Activated B cell treated with CpG ODN at 0.5 μM for 24 hours (primary cell): ENCODE measurements at regions not wholly inside any gene's neighbourhood (a gene's known extent, or its start where the extent isn't known, plus 50 kb on each side); places are given as distances from the start of the nearest gene placed in this dataset.

Source experiments
- ATAC-seq: fragments of 200-7000 bp; cut with Tn5 transposase; one replicate; pipeline ENCODE4 v1.10.0; 2021; ENCODE audit warnings: low read depth, mild to moderate bottlenecking, moderate library complexity
- CTCF ChIA-PET: fragments of 350-600 bp; sonication (Branson Sonifier 250); formaldehyde crosslinking; loops from one replicate; lab custom pipeline; 2021; ENCODE audit warnings: antibody characterized with exemption; lab: Charles Lee
- POLR2A ChIA-PET: fragments of 350-600 bp; sonication (Branson Sonifier 250); formaldehyde crosslinking; loops from one replicate; lab custom pipeline; 2021; ENCODE audit warnings: antibody characterized with exemption; lab: Charles Lee
- DNase-seq: peaks from one replicate; pipeline ENCODE4 v3.0.0; 2022
- H3K27ac Mint-ChIP-seq: one replicate; pipeline ENCODE4 v1.8.0; 2020; ENCODE audit warnings: mixed read lengths
- H3K27me3 Mint-ChIP-seq: one replicate; pipeline ENCODE4 v1.8.0; 2021; ENCODE audit warnings: mixed read lengths
- H3K36me3 Mint-ChIP-seq: one replicate; pipeline ENCODE4 v1.8.0; 2021; ENCODE audit warnings: low read depth, mixed read lengths
- H3K4me1 Mint-ChIP-seq: one replicate; pipeline ENCODE4 v1.8.0; 2021; ENCODE audit warnings: mixed read lengths
- H3K4me3 Mint-ChIP-seq: one replicate; pipeline ENCODE4 v1.8.0; 2020; ENCODE audit warnings: mild to moderate bottlenecking, mixed read lengths
- H3K9me3 Mint-ChIP-seq: one replicate; pipeline ENCODE4 v1.8.0; 2020; ENCODE audit warnings: mixed read lengths
- intact Hi-C: fragments of 100-400 bp; cut with micrococcal nuclease; formaldehyde crosslinking; loops from one replicate; pipeline ENCODE4 v1.15.1; 2024
- TF ChIP-seq, protein P1 (sequence below): fragments of 200-600 bp; IDR thresholded peaks from one replicate; pipeline ENCODE4 v1.8.0; 2022; ENCODE audit warnings: antibody characterized with exemption, mild to moderate bottlenecking

DNA sequence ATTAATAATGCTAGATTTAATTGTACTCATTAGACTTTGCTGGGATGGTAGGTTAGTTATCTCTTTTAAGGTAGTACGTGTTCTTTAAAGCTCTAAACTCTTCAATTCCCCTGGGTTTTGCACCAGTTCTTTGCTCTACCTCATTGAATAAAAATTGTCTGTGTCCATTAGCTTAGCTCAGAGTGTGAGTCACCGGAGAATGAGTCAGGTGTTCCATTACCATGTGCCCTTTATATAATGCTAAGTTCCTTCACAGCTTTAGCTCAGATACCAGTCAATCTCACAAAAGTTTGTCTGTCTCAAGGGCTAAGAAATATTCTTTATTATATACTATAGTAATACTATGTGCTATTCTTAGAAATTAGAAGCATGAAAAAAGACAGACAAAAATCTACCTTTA lies 339.4 kb downstream of the PRELID2 start:
- Mint-ChIP-seq H3K36me3 (no peaks in the 10 kb centered on the region), H3K4me1 (no peaks in the 10 kb centered on the region), H3K27ac (no peak overlapping the region), H3K4me3 (no peak overlapping the region), H3K27me3 (no peaks in the 10 kb centered on the region), H3K9me3 (no peaks in the 10 kb centered on the region)
- POLR2A ChIA-PET, result no interaction called here
- DNase-seq (no peak), ATAC-seq (no peak)
- TF ChIP-seq, protein P1, sequence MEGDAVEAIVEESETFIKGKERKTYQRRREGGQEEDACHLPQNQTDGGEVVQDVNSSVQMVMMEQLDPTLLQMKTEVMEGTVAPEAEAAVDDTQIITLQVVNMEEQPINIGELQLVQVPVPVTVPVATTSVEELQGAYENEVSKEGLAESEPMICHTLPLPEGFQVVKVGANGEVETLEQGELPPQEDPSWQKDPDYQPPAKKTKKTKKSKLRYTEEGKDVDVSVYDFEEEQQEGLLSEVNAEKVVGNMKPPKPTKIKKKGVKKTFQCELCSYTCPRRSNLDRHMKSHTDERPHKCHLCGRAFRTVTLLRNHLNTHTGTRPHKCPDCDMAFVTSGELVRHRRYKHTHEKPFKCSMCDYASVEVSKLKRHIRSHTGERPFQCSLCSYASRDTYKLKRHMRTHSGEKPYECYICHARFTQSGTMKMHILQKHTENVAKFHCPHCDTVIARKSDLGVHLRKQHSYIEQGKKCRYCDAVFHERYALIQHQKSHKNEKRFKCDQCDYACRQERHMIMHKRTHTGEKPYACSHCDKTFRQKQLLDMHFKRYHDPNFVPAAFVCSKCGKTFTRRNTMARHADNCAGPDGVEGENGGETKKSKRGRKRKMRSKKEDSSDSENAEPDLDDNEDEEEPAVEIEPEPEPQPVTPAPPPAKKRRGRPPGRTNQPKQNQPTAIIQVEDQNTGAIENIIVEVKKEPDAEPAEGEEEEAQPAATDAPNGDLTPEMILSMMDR, result no peak
- CTCF ChIA-PET, result no interaction called here
- intact Hi-C loops, result no loop called here

DNA sequence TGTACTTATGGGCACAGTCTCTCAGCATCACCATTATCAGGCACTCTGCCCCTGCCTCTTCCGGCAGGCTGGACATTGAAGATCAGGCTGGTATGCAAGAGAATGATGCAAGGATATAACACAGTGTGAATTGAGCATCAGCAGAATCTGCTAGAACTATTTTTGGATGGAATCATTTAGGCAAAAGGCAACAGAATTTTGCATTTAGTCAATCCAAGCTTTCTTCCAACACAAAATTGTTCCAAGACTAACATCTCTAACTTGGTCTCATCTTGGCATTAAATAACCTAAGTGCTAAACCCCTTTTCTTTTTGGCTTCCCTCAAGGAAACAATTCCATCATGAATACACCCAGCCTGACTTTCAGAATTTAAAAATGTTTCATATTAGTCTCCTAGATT lies 339.9 kb downstream of the PRELID2 start:
- TF ChIP-seq, protein P1, result no peak
- intact Hi-C loops, result no loop called here
- Mint-ChIP-seq H3K4me1 (no peaks in the 10 kb centered on the region), H3K9me3 (no peaks in the 10 kb centered on the region), H3K27me3 (no peaks in the 10 kb centered on the region), H3K4me3 (no peak overlapping the region), H3K36me3 (no peaks in the 10 kb centered on the region), H3K27ac (no peak overlapping the region)
- ATAC-seq (no peak), DNase-seq (no peak)
- POLR2A ChIA-PET, result no interaction called here
- CTCF ChIA-PET, result no interaction called here

DNA sequence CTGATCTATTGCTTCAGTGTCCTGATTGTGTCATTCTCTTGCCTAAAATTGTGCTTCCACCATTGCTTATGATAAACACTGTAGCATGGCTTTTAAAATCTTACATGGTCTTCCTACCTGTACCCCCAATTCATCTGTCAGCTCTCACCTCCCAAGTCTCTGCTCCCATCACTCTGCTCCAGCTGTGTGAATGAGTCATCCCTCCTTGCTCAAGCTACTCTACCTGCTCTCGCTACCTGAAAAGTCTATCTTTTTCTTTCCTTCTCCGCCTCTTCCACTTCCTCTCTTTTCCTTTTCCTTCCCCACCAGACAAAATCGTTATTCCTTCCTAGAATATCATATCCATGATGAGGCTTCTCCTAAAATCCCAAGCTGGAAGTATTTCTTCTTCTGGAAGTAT lies 341.7 kb downstream of the PRELID2 start:
- ChIA-PET CTCF (no interaction called here), POLR2A (no interaction called here)
- no peaks in the 10 kb centered on the region for H3K4me1 Mint-ChIP-seq
- ATAC-seq (no peak), DNase-seq (no peak)
- no peaks in the 10 kb centered on the region for H3K9me3 Mint-ChIP-seq
- no peaks in the 10 kb centered on the region for H3K36me3 Mint-ChIP-seq
- H3K4me3 Mint-ChIP-seq, result no peak overlapping the region
- no peak overlapping the region for H3K27ac Mint-ChIP-seq
- no peaks in the 10 kb centered on the region for H3K27me3 Mint-ChIP-seq
- TF ChIP-seq, protein P1, result no peak
- intact Hi-C loops, result no loop called here

DNA sequence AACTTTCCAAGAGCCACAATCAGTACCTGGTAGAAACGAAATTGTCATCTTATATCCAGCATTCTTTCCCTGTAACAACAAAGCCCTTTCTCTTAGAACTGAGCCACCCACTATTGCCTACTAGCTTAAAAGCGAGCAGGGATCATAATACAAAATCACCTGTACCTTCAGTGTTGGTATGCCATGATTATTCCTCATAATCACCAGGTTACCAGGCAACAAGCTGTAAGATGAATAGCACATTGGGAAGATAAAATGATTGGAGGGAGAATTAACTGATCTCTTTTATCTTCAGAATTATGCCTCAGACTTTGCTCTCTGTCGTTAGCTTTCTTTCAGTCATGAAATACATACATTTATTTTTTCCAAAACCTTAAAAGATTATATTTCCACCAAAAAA lies 345.6 kb downstream of the PRELID2 start:
- H3K4me3 Mint-ChIP-seq, result no peak overlapping the region
- H3K27ac Mint-ChIP-seq, result no peak overlapping the region
- ATAC-seq (no peak), DNase-seq (no peak)
- TF ChIP-seq, protein P1, result no peak
- H3K27me3 Mint-ChIP-seq, result no peaks in the 10 kb centered on the region
- H3K36me3 Mint-ChIP-seq, result no peaks in the 10 kb centered on the region
- H3K4me1 Mint-ChIP-seq, result no peaks in the 10 kb centered on the region
- POLR2A ChIA-PET, result no interaction called here
- H3K9me3 Mint-ChIP-seq, result no peaks in the 10 kb centered on the region
- intact Hi-C loops, result no loop called here
- CTCF ChIA-PET, result no interaction called here

DNA sequence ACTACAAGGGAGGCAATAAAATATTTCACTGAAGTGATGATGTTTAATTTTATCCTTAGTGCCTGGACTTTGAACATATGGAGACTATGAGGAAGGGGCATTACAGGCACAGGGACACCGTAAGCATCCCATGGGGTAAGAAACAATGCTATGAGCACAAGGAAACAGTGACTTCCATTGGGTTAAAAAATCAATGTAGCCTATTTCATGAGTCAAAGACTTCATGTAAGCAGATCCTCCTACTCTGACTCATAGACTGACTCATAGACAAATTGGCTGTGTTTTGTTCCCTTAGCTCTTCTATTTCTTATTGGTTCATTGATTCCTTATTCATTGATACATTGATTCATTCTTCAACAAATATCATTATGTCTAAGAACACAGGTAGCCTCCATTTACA lies 351.0 kb downstream of the PRELID2 start:
- Mint-ChIP-seq H3K4me1 (no peaks in the 10 kb centered on the region), H3K27ac (no peak overlapping the region), H3K27me3 (no peaks in the 10 kb centered on the region), H3K4me3 (no peak overlapping the region), H3K36me3 (no peaks in the 10 kb centered on the region), H3K9me3 (no peaks in the 10 kb centered on the region)
- intact Hi-C loops, result no loop called here
- no peak for DNase-seq
- POLR2A ChIA-PET, result no interaction called here
- ATAC-seq, result no peak
- CTCF ChIA-PET, result no interaction called here
- TF ChIP-seq, protein P1, result no peak
